Panc1 (cell line): ENCODE measurements at regions not wholly inside any gene's neighbourhood (a gene's known extent, or its start where the extent isn't known, plus 50 kb on each side); places are given as distances from the start of the nearest gene placed in this dataset.

Experiments
- ATAC-seq: fragments of 200-7000 bp; cut with Tn5 transposase; 2 replicates; pipeline ENCODE4 v1.9.1; 2020; ENCODE audit warnings: mild to moderate bottlenecking, moderate library complexity
- BruUV-seq: library from RNA; stranded (reverse); fragments of 400-500 nt; replicated peaks from 2 replicates; lab custom pipeline; 2021; lab: Mats Ljungman, UMichigan
- CTCF ChIA-PET: fragments of 300-600 bp; sonication (Branson Sonifier 250); formaldehyde crosslinking; loops from one replicate; lab custom pipeline; 2022; ENCODE audit warnings: antibody characterized with exemption; lab: Charles Lee
- POLR2A ChIA-PET: fragments of 300-600 bp; sonication (Branson Sonifier 250); formaldehyde crosslinking; loops from one replicate; lab custom pipeline; 2022; ENCODE audit warnings: antibody characterized with exemption; lab: Charles Lee
- DNase-seq: peaks from one replicate; pipeline ENCODE4 v3.0.0-alpha.2; 2010; ENCODE audit warnings: low read depth, low spot score
- H3K27ac ChIP-seq: 2 replicates; pipeline ENCODE4 v1.5.1; 2011; ENCODE audit warnings: mild to moderate bottlenecking, low read length, inconsistent platforms
- H3K27me3 ChIP-seq: fragments of 200-500 bp; sonication (Bioruptor generic); 2 replicates; pipeline ENCODE4 v1.6.0; 2014; ENCODE audit warnings: low read length, inconsistent platforms; ENCODE audit not compliant: control insufficient read depth, insufficient read depth
- H3K36me3 ChIP-seq: fragments of 200-500 bp; sonication (Bioruptor generic); 2 replicates; pipeline ENCODE4 v1.5.1; 2014; ENCODE audit warnings: inconsistent platforms, mild to moderate bottlenecking, low read length, moderate library complexity; ENCODE audit not compliant: control insufficient read depth, insufficient read depth
- H3K4me1 ChIP-seq: 2 replicates; pipeline ENCODE4 v1.5.1; 2011; ENCODE audit warnings: inconsistent platforms, mild to moderate bottlenecking, low read length, moderate library complexity; ENCODE audit not compliant: control insufficient read depth, insufficient read depth
- H3K4me3 ChIP-seq, 2 experiments: 2 replicates each; pipeline ENCODE4 v1.5.1; 2011 to 2012; ENCODE audit warnings: low read depth in 2 of 2, low read length in 2 of 2, mild to moderate bottlenecking in 2 of 2, inconsistent platforms in 1 of 2, moderate library complexity in 1 of 2
- H3K9me3 ChIP-seq: fragments of 200-500 bp; sonication (Bioruptor generic); 2 replicates; pipeline ENCODE4 v1.5.1; 2014; ENCODE audit warnings: low read depth, mild to moderate bottlenecking, inconsistent platforms, low read length, moderate library complexity; ENCODE audit not compliant: control insufficient read depth, insufficient read depth
- CTCF ChIP-seq: fragments of 450-650 bp; IDR thresholded peaks from 2 replicates; pipeline ENCODE4 v1.5.1; 2017; ENCODE audit warnings: mild to moderate bottlenecking
- POLR2AphosphoS5 ChIP-seq: IDR thresholded peaks from 2 replicates; pipeline ENCODE4 v1.6.1; 2012; ENCODE audit warnings: mild to moderate bottlenecking, low read depth, low read length, moderate library complexity
- REST ChIP-seq, 2 experiments: IDR thresholded peaks; 2 replicates each; pipeline ENCODE4 v1.6.1; 2011 to 2012; ENCODE audit warnings: low read depth in 2 of 2, control low read depth in 1 of 2, low read length in 1 of 2, mild to moderate bottlenecking in 1 of 2, moderate library complexity in 1 of 2; ENCODE audit not compliant: insufficient read depth in 1 of 2
- SIN3A ChIP-seq: IDR thresholded peaks from 2 replicates; pipeline ENCODE4 v1.6.1; 2012; ENCODE audit warnings: low read depth, mild to moderate bottlenecking, low read length, moderate library complexity, borderline replicate concordance; ENCODE audit not compliant: insufficient read depth
- TCF7L2 ChIP-seq: IDR thresholded peaks from 2 replicates; pipeline ENCODE4 v1.6.1; 2011; ENCODE audit warnings: mild to moderate bottlenecking, low read depth, low read length, inconsistent platforms
- in situ Hi-C: cut with HindIII; loops from 2 replicates; pipeline ENCODE4 v1.10.0; 2016; ENCODE audit warnings: low sequenced_read_pairs, low pct_unique_long_range_greater_than_20kb
- intact Hi-C: fragments of 100-400 bp; cut with micrococcal nuclease; formaldehyde crosslinking; loops from one replicate; pipeline ENCODE4 v1.10.0; 2022; ENCODE audit not compliant: unreplicated experiment

GRCh38 chr7:49245062-49245461, 320.7 kb downstream of the CDC14C start:
- BruUV-seq = no TSS peak
- H3K27ac ChIP-seq = no peak overlapping the region
- intact Hi-C loops = no loop called here
- DNase-seq (no peak), ATAC-seq (no peak)
- CTCF ChIA-PET = no interaction called here
- POLR2A ChIA-PET = no interaction called here
- H3K27me3 ChIP-seq = no peaks in the 10 kb centered on the region
- H3K4me1 ChIP-seq = no peaks in the 10 kb centered on the region
- in situ Hi-C loops = no loop called here
- H3K9me3 ChIP-seq = peaks cover 6% of the 10 kb centered on the region; the same call in 1 of the 2 replicates
- TF ChIP-seq REST (IDR thresholded peaks at IDR 0.05; ENCODE audit: insufficient read depth in 1 of 2, low read depth in 2 of 2, low read length in 1 of 2) (no peak), SIN3A (no peak), TCF7L2 (no peak), CTCF (no peak), POLR2AphosphoS5 (no peak)
- no peaks in the 10 kb centered on the region for H3K36me3 ChIP-seq
- H3K4me3 ChIP-seq = no peak overlapping the region

GRCh38 chr7:49247759-49248158, 323.4 kb downstream of the CDC14C start:
- TF ChIP-seq CTCF (no peak), REST (IDR thresholded peaks at IDR 0.05; ENCODE audit: insufficient read depth in 1 of 2, low read depth in 2 of 2, low read length in 1 of 2) (no peak), TCF7L2 (no peak), SIN3A (no peak), POLR2AphosphoS5 (no peak)
- no TSS peak for BruUV-seq
- CTCF ChIA-PET = no interaction called here
- H3K4me3 ChIP-seq = no peak overlapping the region
- in situ Hi-C loops = no loop called here
- no peaks in the 10 kb centered on the region for H3K36me3 ChIP-seq
- H3K27ac ChIP-seq = no peak overlapping the region
- POLR2A ChIA-PET = no interaction called here
- ATAC-seq (no peak), DNase-seq (no peak)
- H3K4me1 ChIP-seq = no peaks in the 10 kb centered on the region
- 0 out of 2 replicates have a peak, but pooled peaks cover 2% of the 10 kb centered on the region for H3K9me3 ChIP-seq
- intact Hi-C loops = no loop called here
- no peaks in the 10 kb centered on the region for H3K27me3 ChIP-seq
